NCI-H526 treated with DMSO at 0.1 percent for 48 hours (cell line): ENCODE measurements at regions not wholly inside any gene's neighbourhood (a gene's known extent, or its start where the extent isn't known, plus 50 kb on each side); places are given as distances from the start of the nearest gene placed in this dataset.

ENCODE experiments used
- DNase-seq: peaks from one replicate; lab custom pipeline; 2025; lab: John Stamatoyannopoulos, UW

DNA sequence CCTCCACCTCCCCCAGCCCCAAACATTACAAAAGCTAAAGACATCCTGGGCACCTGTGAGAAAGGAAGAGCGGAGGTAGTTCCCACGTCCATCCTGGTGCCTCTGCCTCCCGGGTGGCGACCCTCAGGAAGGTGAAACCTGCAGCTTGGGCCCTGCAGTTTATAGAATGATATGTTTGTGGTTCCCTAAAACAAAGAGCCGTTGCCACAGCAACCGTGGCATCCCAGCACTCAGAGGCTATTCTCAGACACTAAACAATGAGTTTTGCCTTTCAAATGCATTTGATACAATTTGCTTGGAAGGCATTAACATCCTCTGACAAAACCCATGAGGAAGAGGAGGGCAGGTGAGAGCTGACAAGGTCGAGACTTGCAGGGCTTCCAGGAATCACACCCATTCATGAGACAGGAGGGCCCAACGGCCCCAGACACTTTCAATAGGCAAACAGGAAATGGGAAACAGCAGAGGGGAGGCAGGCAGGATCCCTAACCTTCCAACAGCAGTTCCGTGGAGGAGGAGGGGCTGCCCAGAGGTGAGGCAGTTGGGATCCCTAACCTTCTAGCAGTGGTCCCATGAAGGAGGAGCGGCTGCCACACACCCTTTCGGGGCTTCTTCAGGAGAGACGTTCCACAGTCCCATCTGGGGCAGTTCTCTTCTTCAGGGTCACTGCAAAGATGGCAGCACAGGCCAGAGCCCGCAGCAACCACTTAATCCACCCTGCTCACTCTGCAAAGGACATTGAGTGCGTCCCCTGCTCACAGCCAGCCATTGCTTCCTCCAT, 379.2 kb downstream of the SHANK2 start:
- DNase-seq: peak; percentile 6

DNA sequence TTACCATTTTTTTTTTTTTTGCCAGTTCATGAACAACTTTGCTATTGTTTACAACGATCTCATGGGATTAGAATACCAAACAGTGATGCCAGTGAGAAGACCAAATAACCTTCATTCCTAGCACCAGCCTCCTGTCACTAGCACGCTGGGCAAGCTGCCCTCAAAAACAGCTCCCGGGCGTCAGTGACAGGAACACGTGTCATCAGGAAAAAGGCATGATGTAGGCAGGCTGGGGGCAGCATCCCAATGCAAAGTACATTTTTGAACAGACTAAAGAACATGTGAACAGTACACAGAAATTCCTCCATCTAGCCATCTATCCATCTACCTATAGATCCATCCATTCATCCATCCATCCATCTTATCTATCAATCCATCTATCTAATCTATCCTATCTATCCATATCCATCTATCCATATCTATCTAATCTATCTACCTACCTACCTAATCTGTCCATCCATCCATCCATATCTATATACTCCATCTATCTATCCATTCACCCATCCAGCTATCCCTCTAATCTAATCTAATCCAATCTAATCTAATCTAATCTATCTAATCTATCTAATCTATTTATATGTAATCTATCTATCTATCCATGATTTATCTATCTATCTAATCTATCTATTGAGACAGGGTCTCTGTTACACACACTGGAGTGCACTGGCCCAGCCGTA, 378.5 kb downstream of the SHANK2 start:
- DNase-seq: no peak

- DNase-seq: no peak
Measured at GRCh38 chr11:70876685-70877084, 375.7 kb downstream of the SHANK2 start.

- no peak for DNase-seq
Measured at GRCh38 chr11:70877151-70877550, 375.2 kb downstream of the SHANK2 start.

DNA sequence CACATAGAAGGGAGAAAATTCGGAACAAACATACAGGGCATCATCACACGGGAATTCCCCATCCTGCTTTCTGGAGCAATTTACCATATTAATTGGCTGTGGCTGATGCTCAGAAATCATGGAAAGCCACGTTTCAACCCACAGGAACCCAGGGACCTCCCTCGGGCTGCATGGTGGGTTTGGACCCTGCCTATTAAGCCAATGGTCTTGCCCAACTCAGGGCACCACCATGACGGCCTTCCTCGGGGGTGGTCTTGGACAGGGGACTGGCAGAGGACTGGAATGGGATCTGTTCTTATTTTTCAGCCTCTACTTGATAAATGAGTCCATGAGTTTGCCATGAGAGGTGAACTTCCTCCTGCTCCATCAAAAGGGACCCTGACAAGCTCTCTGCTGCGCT, 374.0 kb downstream of the SHANK2 start:
- no peak for DNase-seq

GRCh38 chr11:70879601-70880285, 372.6 kb downstream of the SHANK2 start:
- no peak for DNase-seq

GRCh38 chr11:70880416-70880815, 372.0 kb downstream of the SHANK2 start:
- DNase-seq: no peak

- no peak for DNase-seq
Measured at GRCh38 chr11:70881948-70882715, 370.2 kb downstream of the SHANK2 start.

DNA sequence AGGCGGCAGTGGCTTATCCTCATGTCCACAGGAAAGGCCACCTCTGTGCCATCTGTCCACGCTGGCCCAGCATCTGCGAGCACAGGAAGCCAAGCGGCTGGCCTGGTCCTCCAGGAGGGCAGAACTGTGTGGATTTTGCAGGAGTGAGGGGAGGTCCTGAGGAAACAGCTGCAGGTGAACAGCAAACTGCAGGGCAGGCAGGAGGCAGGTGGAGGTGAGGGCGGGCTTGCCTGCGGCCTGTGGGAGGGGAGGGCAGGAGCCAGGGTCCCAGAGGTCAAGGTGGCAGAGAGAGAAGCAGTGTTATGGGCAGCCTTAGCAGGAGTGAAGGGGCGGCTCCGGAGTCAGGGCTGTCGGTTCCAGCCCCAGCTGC, 369.7 kb downstream of the SHANK2 start:
- DNase-seq: no peak

GRCh38 chr11:70883323-70883940, 368.9 kb downstream of the SHANK2 start:
- no peak for DNase-seq

DNA sequence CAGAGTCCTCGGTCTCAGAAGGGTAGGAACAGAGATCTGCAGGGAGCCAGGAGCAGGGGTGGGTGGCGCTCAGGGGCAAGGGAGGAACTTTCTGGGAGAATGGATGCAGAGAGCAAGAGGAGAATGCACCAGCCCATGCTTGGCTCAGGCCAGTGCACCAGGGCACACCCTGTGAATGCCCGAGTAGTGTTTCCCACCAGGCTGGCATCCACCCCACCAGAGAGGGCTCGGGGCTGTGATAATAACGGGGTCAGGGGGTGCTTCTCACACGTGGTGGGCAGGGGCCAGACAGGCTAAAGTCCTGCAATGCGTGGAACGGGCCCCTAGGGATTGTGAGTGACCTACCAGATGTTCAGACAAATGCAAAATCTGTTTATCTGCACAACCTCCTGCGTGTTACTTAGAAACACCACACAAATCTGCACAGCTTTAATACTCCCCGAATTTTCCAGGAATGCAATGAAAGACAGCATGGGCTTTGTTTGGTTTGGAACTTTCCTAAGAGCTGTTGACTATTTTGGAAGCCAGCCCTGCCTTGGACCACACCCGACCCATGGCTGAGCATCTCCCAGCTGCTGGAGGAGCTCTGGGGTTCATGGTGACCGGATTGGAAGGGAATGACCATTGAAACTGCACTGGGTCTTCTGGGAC, 368.3 kb downstream of the SHANK2 start:
- DNase-seq: no peak

DNA sequence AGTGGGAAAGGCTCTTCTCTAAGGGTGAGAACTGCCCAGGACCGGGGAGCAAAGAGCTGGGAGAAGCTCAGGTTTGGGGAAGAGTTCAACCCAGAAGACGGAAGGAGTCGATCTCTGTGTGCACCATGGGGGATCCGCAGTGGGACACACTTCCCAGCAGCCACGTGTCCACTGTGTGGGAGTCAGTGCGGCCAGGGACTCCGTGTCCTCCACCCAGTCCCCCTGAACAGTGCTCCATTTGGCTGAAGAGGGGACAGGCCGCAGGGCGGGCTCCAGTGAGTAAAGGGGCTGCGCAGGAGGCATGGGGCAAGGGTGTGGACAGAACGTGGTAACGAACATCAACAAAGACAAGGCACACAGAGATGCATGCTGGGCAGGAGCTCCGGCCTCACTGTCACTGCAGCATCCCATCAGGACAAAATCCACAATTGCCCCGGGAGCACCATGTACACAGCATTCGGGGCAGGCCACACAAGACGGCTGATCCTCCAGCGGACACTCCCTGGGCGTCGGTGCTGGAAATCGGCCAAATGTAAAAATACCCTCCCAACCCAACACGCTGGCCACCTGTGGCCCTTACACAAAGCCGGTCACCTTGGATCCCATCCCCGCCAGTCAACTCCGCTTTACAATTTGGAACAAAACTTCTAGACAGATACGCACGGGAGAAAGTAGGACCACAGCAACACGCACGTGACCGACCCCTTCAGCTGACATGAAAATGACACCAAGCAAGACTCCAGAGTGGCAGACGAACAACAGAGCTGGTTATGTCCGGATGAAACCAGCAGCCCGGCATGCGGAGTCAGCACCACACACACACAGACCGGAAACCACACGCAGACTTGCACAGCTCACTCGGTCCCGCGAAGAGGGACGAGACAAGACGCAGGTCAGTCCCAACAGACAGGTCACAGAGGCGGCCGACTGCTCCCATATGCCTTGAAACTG, 366.8 kb downstream of the SHANK2 start:
- no peak for DNase-seq

GRCh38 chr11:70886256-70886655, 366.1 kb downstream of the SHANK2 start:
- no peak for DNase-seq

- DNase-seq: no peak
Measured at GRCh38 chr11:70886676-70887541, 365.5 kb downstream of the SHANK2 start.

DNA sequence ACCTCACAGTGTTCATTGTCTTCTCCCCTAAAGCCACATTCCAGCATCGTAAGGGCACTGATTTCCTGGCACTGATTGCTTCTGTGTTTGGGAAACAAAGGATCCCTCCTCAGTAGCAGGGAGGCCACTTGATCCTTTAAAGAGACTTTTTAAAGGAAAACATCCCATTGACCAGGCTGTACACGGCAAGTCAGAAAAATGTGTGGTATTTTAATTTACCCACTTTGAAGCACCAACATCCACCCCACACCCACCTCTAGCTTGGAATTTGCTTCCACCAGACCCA, 364.9 kb downstream of the SHANK2 start:
- no peak for DNase-seq

GRCh38 chr11:70888061-70888460, 364.3 kb downstream of the SHANK2 start:
- no peak for DNase-seq

GRCh38 chr11:70889411-70889810, 363.0 kb downstream of the SHANK2 start:
- no peak for DNase-seq

GRCh38 chr11:70891844-70892380, 360.5 kb downstream of the SHANK2 start:
- DNase-seq: no peak

DNA sequence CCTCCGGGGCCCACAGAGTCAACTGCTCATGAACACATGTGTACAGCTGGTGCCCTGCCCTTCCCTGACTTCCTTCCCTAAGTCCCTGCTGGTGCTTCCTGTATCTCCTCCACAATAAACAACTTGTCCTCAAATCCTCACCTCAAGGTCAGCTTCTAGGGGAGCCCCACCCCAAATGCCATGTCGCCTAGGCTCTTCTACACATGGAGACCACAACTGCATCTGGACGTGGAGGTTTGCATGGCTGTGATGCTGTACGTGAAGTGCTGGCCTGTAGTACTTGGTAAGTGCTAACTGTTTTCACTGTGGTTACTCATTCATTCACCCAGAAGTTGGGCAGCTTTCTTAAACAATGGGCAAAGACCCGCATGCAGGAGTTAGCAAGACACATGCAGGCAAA, 359.5 kb downstream of the SHANK2 start:
- DNase-seq: no peak
